Natural killer cell treated with Interleukin-12 subunit alpha and Interleukin-12 subunit beta and Interleukin-15 and Interleukin-18, amount 100 ng/mL, for 72 hours (primary cell): ENCODE measurements at regions not wholly inside any gene's neighbourhood (a gene's known extent, or its start where the extent isn't known, plus 50 kb on each side); places are given as distances from the start of the nearest gene placed in this dataset.
"Not testable (repeated sequence)": the region's sequence is repeated elsewhere in the genome, so short reads cannot be mapped to it uniquely, and the experiment has no call there.

ENCODE experiments used
- ATAC-seq, 2 donors: fragments of 150-1000 bp; cut with Tn5 transposase in 1 of 2; sonication (Bioruptor Pico), chemical (Tn5 transposase) in 1 of 2; 2 replicates each; pipeline ENCODE4 v1.10.0; 2021
- DNase-seq: peaks from one replicate; pipeline ENCODE4 v3.0.0; 2022; ENCODE audit warnings: low spot score
- H3K27ac Mint-ChIP-seq, 2 donors: 1 replicate in 1 of 2; 2 replicates in 1 of 2; pipeline ENCODE4 v1.8.0; 2022; ENCODE audit warnings: mixed read lengths in 2 of 2, mild to moderate bottlenecking in 1 of 2, moderate library complexity in 1 of 2
- H3K27me3 Mint-ChIP-seq, 2 donors: 1 replicate in 1 of 2; 2 replicates in 1 of 2; pipeline ENCODE4 v1.8.0; 2022; ENCODE audit warnings: mixed read lengths in 2 of 2
- H3K36me3 Mint-ChIP-seq: one replicate; pipeline ENCODE4 v1.8.0; 2022; ENCODE audit warnings: mixed read lengths
- H3K4me1 Mint-ChIP-seq, 2 donors: 1 replicate in 1 of 2; 2 replicates in 1 of 2; pipeline ENCODE4 v1.8.0; 2022; ENCODE audit warnings: low read depth in 2 of 2, mixed read lengths in 2 of 2, mild to moderate bottlenecking in 1 of 2
- H3K4me3 Mint-ChIP-seq: one replicate; pipeline ENCODE4 v1.8.0; 2022; ENCODE audit warnings: mixed read lengths
- H3K9me3 Mint-ChIP-seq: 2 replicates; pipeline ENCODE4 v1.8.0; 2022; ENCODE audit warnings: mixed read lengths

DNA sequence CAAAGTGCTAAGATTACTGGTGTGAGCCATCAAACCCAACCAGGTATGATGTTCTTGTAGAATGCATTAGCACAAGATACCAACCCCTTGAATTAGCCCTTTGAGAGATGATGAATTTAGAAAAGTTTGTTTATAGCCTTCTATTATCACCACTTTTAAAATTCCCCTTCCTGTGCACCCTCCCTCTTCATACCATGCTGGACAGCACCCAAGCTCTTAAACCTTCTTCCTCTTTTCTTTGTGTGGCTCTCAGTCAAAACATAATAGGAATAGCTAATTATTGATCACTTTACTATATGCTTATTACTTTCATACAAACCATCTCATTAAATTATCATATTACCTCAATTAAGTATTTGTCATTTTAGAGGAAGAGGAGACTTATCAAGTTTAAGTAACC is 87.6 kb upstream of the TMED7 start:
- DNase-seq = no peak
- H3K4me1 Mint-ChIP-seq = no peaks in the 10 kb centered on the region
- H3K4me3 Mint-ChIP-seq = no peak overlapping the region
- peaks cover 10% of the 10 kb centered on the region for H3K9me3 Mint-ChIP-seq
- H3K36me3 Mint-ChIP-seq = peaks cover 6% of the 10 kb centered on the region
- H3K27me3 Mint-ChIP-seq = peaks cover 14 to 39% of the 10 kb centered on the region in 2 donors
- H3K27ac Mint-ChIP-seq = no peak overlapping the region
- ATAC-seq = no peak

DNA sequence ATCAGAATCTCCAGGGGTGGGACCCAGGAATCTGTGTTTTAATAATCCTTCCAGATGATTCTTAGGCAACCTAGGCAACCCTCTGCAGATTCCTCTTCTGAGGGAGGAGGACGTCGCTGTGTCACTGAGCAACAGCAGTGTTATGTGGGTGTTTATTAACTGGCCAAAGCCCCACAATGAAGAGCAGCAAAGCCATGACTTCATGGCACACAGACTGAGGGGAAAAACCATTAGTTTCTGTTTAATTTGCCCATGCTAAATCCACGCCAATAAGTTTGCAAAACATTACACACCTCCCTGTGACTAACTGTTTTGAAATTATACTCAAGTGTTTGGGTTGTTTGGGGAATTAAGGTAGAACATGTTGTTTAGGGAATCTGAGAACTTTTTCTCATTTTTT is 83.7 kb upstream of the TMED7 start:
- H3K9me3 Mint-ChIP-seq = peaks cover 10% of the 10 kb centered on the region
- H3K4me3 Mint-ChIP-seq = no peak overlapping the region
- no peaks in the 10 kb centered on the region for H3K4me1 Mint-ChIP-seq
- ATAC-seq = no peak
- peaks cover 14 to 31% of the 10 kb centered on the region in 2 donors for H3K27me3 Mint-ChIP-seq
- H3K27ac Mint-ChIP-seq = no peak overlapping the region
- no peak for DNase-seq
- H3K36me3 Mint-ChIP-seq = peaks cover 6% of the 10 kb centered on the region

- DNase-seq = no peak
- ATAC-seq = no peak
- H3K4me3 Mint-ChIP-seq = no peak overlapping the region
- H3K9me3 Mint-ChIP-seq = peaks cover 10% of the 10 kb centered on the region
- H3K4me1 Mint-ChIP-seq = no peaks in the 10 kb centered on the region
- peaks cover 14 to 31% of the 10 kb centered on the region in 2 donors for H3K27me3 Mint-ChIP-seq
- H3K27ac Mint-ChIP-seq = no peak overlapping the region
- H3K36me3 Mint-ChIP-seq = peaks cover 6% of the 10 kb centered on the region
Observed at GRCh38 chr5:115708819-115709477, 83.1 kb upstream of the TMED7 start.

GRCh38 chr5:115703514-115703913 is 77.7 kb upstream of the TMED7 start:
- Mint-ChIP-seq H3K36me3 (no peaks in the 10 kb centered on the region), H3K27me3 (peaks cover 8 to 27% of the 10 kb centered on the region in 2 donors), H3K27ac (no peak overlapping the region), H3K9me3 (no peaks in the 10 kb centered on the region), H3K4me1 (no peaks in the 10 kb centered on the region), H3K4me3 (no peak overlapping the region)
- DNase-seq (no peak), ATAC-seq (no peak)

DNA sequence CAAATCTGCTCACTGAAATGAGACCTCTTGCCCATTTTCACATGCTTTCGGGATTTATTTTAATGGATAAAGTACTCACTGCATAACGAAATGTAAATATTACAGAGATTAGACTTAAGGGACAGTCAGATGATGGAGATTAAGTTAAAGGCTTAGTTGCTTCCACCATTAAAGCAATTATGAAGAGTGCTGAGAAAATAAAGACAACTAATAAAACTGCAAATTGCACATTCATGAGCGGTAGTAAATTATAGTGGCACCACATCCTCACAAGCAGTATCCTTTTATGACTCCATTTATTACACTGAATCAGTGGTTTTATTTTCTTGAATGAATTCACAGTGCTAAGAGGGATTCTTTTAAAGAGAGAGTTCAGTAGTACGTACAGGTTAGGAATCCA is 76.2 kb upstream of the TMED7 start:
- Mint-ChIP-seq H3K9me3 (no peaks in the 10 kb centered on the region), H3K4me3 (no peak overlapping the region), H3K36me3 (no peaks in the 10 kb centered on the region), H3K4me1 (no peaks in the 10 kb centered on the region), H3K27me3 (peaks cover 11 to 30% of the 10 kb centered on the region in 2 donors), H3K27ac (no peak overlapping the region)
- ATAC-seq = no peak
- DNase-seq = no peak

GRCh38 chr5:115699967-115700366 is 74.1 kb upstream of the TMED7 start:
- Mint-ChIP-seq H3K27me3 (peaks cover 11 to 30% of the 10 kb centered on the region in 2 donors), H3K9me3 (no peaks in the 10 kb centered on the region), H3K4me1 (no peaks in the 10 kb centered on the region)

DNA sequence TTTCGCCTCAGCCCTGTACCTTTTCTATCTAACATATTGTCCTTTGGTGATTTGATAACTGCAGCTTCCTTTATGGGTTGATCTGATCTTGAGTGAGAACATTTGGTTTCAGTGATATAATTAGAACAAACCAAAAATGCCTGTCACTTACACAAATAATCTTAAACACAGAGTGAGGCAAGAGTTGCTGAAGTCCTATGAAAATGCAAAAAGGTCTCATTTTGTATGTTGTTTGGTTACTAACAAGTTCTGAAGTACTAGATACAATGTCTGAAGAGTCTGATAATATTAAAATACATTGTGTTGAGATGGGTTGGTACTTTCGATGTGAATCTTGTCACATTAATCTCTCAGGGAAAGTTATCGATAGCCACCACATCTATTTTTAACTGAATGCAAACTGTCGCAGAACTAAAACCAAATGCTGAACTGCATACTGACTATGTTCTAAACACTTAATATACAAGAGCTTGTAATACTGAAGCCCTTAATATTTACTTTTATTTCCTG is 70.4 kb upstream of the TMED7 start:
- H3K27me3 Mint-ChIP-seq = peaks cover 15 to 38% of the 10 kb centered on the region in 2 donors
- no peaks in the 10 kb centered on the region for H3K9me3 Mint-ChIP-seq
- no peak for ATAC-seq
- no peaks in the 10 kb centered on the region for H3K4me1 Mint-ChIP-seq
- DNase-seq = no peak
- no peaks in the 10 kb centered on the region for H3K36me3 Mint-ChIP-seq
- no peak overlapping the region for H3K27ac Mint-ChIP-seq
- no peak overlapping the region for H3K4me3 Mint-ChIP-seq

More at GRCh38 chr5:115699967-115700366, 74.1 kb upstream of the TMED7 start:
- Mint-ChIP-seq H3K27ac (no peak overlapping the region), H3K36me3 (no peaks in the 10 kb centered on the region), H3K4me3 (no peak overlapping the region)
- DNase-seq (no peak), ATAC-seq (no peak)

DNA sequence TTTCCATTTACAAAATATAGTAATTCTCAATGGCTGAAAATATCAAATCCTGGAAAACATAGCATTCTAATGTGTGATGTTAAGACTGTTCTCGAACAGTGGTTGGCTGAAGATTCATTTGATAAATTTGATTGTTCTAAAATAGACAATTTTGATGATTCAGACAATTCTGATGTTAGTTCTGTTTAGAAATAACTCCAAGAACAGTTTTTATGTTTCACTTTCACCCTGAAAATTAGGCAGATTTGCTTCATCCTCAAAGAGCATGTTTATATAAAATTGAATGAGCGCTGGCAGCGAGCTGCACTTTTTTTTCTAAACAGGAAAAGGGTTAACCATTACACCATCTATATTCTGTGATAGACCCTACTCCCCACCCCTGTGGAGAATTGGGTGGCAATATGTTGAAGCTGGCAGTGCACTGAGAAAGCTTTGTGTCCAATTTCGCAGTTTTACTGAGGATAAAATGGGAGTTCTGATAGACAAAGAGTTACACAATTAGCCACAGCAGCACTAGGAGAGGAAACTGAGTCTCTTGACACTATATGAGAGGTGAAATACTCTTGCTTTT is 69.6 kb upstream of the TMED7 start:
- DNase-seq (no peak), ATAC-seq (no peak)
- H3K27ac Mint-ChIP-seq = no peak overlapping the region
- no peaks in the 10 kb centered on the region for H3K36me3 Mint-ChIP-seq
- no peaks in the 10 kb centered on the region for H3K9me3 Mint-ChIP-seq
- no peaks in the 10 kb centered on the region for H3K4me1 Mint-ChIP-seq
- H3K4me3 Mint-ChIP-seq = no peak overlapping the region
- peaks cover 15 to 37% of the 10 kb centered on the region in 2 donors for H3K27me3 Mint-ChIP-seq

DNA sequence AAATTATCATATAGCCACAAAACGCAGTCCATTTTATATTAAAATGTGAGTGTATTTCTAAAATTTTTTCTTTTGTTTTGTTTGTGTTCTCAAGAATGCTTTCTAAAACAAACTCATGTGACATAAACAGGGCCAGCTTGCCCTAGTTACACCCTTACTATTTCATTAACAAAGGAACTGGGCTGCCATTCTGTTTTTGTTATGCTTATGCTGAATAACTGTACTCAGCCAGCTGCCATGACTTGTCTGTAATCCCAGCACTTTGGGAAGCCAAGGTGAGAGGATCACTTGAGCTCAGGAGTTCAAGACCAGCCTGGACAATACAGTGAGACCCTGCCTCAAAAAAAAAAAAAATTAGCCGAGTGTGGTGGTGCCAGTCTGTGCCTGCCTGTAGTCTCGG is 66.0 kb upstream of the TMED7 start:
- not testable (repeated sequence) for H3K27ac Mint-ChIP-seq, H3K9me3 Mint-ChIP-seq, H3K4me1 Mint-ChIP-seq, H3K36me3 Mint-ChIP-seq, ATAC-seq, DNase-seq, H3K4me3 Mint-ChIP-seq
- peaks cover 20 to 52% of the 10 kb centered on the region in 2 donors for H3K27me3 Mint-ChIP-seq

DNA sequence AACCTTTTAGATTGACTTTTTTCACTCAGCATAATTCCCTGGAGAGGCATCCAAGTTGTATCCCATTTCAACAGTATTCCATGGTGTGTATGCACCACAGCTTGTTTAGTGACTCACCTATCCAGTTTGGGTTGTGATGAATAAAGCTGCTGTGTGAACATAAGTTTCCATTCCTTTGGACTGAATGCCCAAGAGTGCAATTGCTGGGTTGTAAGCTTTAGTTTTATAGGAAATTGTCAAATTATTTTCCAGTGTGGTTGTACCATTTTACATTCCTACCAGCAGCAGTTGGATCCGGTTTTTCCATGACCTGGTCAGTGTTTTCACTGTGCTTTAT is 60.9 kb upstream of the TMED7 start:
- H3K36me3 Mint-ChIP-seq = no peaks in the 10 kb centered on the region
- no peak overlapping the region for H3K27ac Mint-ChIP-seq
- H3K27me3 Mint-ChIP-seq = peaks cover 19 to 58% of the 10 kb centered on the region in 2 donors
- ATAC-seq (no peak), DNase-seq (no peak)
- no peaks in the 10 kb centered on the region for H3K4me1 Mint-ChIP-seq
- no peak overlapping the region for H3K4me3 Mint-ChIP-seq
- no peaks in the 10 kb centered on the region for H3K9me3 Mint-ChIP-seq

GRCh38 chr5:115686051-115686737 is 60.4 kb upstream of the TMED7 start:
- DNase-seq = no peak
- no peak for ATAC-seq
- no peak overlapping the region for H3K27ac Mint-ChIP-seq
- no peaks in the 10 kb centered on the region for H3K4me1 Mint-ChIP-seq
- H3K4me3 Mint-ChIP-seq = no peak overlapping the region
- H3K27me3 Mint-ChIP-seq = peaks cover 19 to 58% of the 10 kb centered on the region in 2 donors
- no peaks in the 10 kb centered on the region for H3K9me3 Mint-ChIP-seq
- no peaks in the 10 kb centered on the region for H3K36me3 Mint-ChIP-seq

DNA sequence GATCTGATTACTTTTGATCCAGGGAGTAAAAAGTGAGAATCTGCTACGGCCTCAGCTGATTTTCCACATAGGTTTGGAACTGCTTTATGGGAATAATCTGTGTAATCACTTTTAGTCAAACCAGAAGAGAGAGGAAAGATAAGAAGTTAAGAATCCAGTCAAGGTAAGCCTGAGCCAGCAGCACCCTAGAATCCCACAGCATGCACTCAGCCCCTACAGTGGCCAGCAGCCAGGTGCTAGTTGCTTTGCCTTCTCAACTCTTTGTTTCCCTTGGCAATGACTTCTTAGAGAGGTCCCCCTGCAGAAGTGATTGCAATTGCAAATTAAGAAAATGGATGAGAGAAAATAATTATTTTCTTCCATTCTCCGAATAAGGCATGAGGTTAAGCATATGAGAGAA is 59.7 kb upstream of the TMED7 start:
- peaks cover 19 to 58% of the 10 kb centered on the region in 2 donors for H3K27me3 Mint-ChIP-seq
- no peak for ATAC-seq
- H3K4me3 Mint-ChIP-seq = no peak overlapping the region
- H3K9me3 Mint-ChIP-seq = no peaks in the 10 kb centered on the region
- H3K27ac Mint-ChIP-seq = no peak overlapping the region
- H3K4me1 Mint-ChIP-seq = no peaks in the 10 kb centered on the region
- no peak for DNase-seq
- no peaks in the 10 kb centered on the region for H3K36me3 Mint-ChIP-seq

- ATAC-seq (no peak), DNase-seq (no peak)
- peaks cover 18 to 55% of the 10 kb centered on the region in 2 donors for H3K27me3 Mint-ChIP-seq
- H3K27ac Mint-ChIP-seq = no peak overlapping the region
- H3K36me3 Mint-ChIP-seq = no peaks in the 10 kb centered on the region
- no peaks in the 10 kb centered on the region for H3K4me1 Mint-ChIP-seq
- H3K9me3 Mint-ChIP-seq = no peaks in the 10 kb centered on the region
- no peak overlapping the region for H3K4me3 Mint-ChIP-seq
Observed at GRCh38 chr5:115684513-115685037, 58.7 kb upstream of the TMED7 start.

DNA sequence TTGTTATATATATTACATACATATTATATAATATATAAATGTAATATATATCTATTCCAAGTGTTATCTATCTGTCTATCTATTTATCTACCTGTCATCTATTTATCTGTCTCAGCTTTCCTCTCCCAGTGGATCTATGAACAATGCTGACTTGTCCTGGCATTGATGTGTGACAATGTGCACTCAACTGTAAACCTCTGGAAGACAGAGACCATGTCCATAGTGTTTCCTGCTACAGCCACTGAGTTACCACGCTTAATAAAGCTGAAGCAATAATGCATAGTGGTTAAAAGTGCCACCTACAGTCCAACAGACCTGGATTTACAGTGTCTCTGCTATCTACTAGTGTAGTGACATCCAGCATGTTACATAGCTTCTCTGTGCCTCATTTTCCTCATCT is 57.2 kb upstream of the TMED7 start:
- DNase-seq (no peak), ATAC-seq (no peak)
- Mint-ChIP-seq H3K4me1 (no peaks in the 10 kb centered on the region), H3K36me3 (no peaks in the 10 kb centered on the region), H3K9me3 (no peaks in the 10 kb centered on the region), H3K27me3 (peaks cover 12 to 40% of the 10 kb centered on the region in 2 donors), H3K27ac (no peak overlapping the region), H3K4me3 (no peak overlapping the region)
